HG03378 (cell line): ENCODE measurements at regions not wholly inside any gene's neighbourhood (a gene's known extent, or its start where the extent isn't known, plus 50 kb on each side); places are given as distances from the start of the nearest gene placed in this dataset.
"Not testable (repeated sequence)": the region's sequence is repeated elsewhere in the genome, so short reads cannot be mapped to it uniquely, and the experiment has no call there.

Source experiments
- ATAC-seq: cut with Tn5 transposase; IDR thresholded peaks from one replicate; pipeline ENCODE4 v1.9.1; 2021; ENCODE audit warnings: mild to moderate bottlenecking, moderate library complexity; ENCODE audit not compliant: unreplicated experiment

DNA sequence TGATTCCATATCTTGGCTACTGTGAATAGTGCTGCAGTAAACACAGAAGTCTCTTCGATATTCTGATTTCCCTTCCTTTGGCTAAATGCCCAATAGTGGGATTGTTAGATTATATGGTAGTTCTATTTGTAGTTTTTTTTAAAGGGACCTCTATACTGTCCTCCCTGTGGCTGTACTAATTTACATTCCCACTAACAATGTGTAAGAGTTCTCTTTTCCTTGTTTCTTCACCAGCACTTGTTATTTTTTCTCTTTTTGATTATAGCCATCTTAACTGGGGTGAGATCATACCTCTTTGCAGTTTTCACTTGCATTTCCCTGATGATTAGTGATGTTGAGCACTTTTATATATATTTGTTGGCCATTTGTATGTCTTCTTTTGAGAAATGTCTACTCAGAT is 102.0 kb downstream of the CARTPT start:
- no peak for ATAC-seq

DNA sequence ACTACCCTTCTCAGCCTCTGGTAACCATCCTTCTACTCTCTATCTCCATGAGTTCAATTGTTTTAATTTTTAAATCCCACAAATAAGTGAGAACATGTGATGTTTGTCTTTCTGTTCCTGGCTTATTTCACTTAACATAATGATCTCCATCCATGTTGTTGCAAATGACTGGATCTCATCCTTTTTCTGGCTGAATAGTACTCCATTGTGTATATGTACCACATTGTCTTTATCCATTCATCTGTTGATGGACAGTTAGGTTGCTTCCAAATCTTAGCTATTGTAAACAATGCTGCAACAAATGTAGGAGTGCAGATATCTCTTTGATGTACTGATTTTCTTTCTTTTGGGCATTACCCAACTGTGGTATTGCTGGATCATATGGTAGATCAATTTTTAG is 103.0 kb downstream of the CARTPT start:
- ATAC-seq = not testable (repeated sequence)

DNA sequence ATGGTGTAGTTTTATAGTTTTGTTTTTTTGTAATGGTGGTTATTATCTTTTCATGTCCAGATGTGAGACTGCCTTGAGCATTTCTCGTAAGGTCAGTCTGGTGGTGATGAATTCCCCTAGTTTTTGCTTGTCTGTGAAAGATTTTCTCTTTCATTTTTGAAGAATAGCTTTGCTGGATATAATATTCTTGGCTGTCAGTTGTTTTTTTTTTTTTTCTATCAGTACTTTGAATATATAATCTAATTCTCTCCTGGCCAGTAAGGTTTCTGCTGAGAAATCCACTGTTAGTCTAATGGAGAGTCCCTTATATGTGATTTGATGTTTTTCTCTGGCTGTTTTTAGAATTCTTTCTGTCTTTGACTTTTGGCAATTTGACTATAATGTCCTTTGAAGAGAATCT is 106.9 kb downstream of the CARTPT start:
- no peak for ATAC-seq

DNA sequence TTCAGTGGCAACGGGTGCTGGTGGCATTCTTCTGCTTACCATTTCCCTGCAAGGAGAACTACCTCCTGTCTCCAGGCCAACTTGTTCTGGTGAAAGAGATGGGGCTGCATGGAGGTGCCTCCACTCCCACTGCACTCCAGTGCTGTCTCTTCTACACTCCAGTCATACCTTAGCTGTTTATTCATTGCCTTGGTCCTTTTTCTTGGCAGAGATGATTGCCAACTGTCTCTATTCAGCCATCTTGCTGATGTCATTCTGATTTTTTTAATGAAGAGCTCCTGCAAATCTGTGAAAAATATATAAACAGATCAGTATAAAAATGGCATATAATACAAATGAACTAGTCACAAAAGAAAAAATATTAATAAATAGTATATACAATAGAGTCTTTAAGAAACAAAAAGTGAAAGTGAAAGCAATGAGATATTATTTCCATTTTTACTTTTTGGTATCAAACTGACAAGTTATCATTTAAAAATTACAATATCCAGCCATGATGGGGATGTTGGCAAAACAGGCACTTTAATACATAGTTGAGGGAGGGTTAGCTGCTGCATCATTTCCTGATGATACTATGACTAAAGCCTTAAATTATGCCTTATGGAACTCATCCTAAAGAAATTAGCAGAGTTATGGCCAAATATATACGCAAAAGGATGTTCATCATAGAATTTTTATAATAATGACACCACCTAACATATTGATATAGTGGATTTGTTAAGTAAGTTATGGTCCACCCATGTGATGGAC is 109.4 kb downstream of the CARTPT start:
- ATAC-seq = no peak

DNA sequence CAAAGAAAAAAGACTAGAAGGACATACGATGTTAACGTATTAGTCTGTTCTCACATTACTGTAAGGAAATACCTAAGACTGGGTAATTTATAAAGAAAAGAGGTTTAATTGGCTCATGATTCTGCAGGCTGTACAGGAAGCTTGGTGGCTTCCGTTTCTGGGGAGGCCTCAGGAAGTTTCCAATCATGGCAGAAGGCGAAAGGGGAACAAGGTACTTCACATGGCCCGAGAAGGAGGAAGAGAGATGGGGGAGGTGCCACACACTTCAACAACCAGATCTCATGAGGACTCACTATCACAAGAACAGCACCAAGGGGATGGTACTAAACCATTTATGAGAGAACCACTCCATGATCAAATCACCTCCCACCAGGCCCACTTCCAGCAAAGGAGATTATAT is 110.1 kb downstream of the CARTPT start:
- ATAC-seq = no peak

DNA sequence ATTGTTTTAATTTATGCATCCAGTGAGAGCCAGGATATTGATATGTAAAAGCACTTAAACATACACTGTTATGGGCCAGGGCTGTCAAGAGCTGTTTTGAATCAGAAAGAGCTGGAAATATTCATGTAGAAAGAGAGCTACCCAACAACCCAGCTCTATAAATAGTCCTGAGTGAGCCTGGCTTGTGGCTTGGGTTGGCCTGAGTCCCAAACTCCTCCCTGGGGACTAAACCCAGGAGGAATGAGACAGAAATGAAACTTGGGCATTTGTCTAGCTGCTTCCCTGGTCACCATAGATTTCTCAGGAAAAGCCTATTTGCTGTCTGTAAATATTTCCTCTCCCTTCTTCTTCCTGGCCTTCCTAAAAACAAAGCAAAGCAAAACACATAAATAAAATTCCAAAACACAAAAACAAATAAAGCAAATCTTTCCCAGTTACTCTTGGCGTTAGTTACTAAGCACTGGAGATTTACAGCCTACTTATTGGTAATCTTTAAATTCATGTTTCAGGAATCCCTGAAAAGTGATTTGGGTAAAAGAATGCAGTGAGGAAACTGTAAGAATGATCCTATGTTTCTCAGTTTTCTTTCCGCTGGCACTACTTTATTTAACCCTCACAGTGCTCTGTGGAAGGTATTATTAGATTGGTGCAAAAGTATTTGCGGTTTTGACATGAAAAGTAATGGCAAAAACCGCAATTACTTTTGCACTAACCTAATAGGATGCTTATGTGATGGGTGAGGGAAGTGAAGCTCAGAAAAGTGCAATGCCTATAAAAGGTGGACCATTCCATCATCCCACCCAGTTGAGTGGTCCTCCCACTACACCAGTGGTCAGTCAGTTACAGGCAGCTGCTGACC is 111.8 kb downstream of the CARTPT start:
- ATAC-seq = no peak

DNA sequence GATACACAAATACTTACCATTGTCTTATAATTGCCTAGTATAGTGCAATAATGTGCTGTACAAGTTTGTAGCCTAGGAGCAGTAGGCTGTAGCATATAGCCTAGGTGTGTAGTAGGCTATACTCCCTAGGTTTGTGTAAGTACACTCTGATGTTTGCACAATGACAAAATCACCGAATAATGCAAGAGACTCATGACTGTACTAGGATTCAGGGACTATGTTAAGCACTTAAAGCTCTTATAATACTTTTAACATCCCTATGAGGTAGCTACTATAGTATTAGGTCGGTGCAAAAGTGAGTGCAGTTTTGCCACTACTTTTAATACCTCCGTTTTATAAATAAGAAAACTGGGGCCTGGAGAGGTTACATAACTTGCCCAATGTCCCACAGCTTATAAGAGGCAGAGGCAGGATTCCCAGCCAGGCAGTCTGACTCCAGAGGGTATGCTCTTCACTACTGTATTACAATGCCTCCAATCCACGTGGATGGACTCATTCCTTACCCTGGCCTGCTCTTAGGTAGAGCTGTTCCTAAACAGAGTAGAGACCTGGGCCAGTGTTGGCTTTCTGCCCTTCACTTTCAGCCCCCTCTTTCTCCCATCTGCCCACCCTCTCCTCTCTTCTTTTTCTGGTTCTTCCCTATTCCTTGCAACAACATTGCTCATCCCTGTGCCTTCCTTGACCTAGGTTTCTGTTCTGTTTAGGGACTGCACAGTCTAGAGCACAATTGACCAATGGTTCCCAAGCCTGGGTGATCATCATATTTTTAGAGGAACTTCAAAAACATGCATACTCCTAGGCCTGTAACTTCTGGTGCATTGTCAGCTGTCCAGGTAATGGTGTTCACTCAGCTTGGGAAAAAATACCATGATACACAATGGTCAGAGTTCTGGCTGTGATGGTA is 114.0 kb downstream of the CARTPT start:
- ATAC-seq = no peak

DNA sequence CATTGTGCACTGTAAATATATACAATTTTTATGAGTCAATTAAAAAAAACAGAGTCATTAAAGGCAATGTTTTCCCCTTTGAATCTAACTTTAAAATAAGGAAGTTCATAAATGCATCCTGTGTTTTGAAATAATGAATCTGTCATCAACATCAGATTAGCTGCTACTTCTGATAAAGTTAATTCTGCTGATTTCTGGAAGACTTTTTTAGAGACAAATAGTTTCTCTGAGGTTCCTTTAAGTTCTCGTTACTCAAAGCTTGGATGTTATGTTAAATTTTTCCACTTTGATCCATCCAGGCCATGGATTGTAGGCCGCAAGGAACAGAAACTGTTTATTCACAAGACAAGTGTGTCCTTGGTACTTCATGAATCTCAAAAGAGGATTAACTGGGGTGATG is 115.5 kb downstream of the CARTPT start:
- ATAC-seq = no peak

DNA sequence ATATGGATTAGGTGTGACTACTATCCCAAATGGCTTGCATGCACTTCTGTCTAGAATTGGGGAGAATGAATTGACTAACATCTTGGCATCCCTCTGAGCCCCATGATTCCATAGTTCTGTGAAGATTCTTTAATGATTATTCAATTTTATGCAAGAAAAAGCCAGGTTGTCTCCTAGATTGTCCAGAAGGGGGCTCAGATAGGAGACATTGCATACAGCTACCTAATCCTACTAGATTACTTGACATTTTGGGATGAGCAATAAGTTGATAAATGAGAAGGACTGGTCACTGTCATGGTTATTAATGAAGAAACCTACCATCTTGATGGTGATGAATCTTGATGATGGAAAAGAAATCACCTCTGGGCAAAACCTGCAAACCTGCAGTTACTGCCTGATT is 117.0 kb downstream of the CARTPT start:
- ATAC-seq = no peak

DNA sequence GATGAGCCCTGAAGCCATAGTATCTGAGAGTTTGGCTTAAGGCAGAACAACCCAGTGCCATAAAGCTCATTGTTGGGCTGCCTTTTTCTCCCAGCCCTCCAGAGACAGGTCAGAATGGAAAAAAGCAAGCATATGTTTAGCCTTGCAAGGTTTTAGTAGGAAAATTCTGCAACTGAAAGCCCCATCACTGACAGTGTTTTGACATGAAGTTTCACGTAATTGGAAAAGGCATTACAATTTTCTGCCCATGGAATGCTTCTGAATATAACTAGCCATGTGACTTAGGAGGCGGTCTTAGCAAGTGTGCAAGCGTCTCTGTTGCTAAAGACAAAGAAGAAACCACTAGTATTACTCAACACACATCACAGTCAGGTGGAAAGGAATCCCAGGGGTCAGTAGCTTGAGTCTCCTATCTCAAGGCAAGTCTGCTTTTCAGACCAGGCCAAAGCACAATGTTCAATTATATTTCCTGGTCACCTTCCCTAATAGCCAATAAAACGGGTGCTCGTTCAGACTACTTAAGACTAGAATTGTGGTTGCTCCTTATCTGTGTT is 117.6 kb downstream of the CARTPT start:
- ATAC-seq = no peak

DNA sequence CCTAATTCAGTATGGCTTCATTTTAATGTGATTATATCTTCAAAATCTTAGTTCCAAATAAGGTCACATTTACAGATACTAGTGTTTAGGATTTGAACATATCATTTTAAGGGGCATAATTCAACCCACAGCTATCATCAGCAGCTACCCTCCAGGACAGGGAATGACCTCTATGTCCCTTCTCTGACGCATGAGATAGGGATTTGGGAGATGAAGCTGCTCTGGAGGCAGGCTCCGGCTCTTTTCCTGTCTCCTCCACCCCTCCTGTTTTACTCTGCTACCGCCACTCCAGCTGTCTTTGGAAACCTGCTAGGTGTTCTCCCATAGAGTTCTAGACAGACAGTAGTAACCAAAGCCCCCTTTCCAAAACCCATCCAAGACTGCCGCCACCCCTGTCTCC is 119.2 kb downstream of the CARTPT start:
- ATAC-seq = no peak

DNA sequence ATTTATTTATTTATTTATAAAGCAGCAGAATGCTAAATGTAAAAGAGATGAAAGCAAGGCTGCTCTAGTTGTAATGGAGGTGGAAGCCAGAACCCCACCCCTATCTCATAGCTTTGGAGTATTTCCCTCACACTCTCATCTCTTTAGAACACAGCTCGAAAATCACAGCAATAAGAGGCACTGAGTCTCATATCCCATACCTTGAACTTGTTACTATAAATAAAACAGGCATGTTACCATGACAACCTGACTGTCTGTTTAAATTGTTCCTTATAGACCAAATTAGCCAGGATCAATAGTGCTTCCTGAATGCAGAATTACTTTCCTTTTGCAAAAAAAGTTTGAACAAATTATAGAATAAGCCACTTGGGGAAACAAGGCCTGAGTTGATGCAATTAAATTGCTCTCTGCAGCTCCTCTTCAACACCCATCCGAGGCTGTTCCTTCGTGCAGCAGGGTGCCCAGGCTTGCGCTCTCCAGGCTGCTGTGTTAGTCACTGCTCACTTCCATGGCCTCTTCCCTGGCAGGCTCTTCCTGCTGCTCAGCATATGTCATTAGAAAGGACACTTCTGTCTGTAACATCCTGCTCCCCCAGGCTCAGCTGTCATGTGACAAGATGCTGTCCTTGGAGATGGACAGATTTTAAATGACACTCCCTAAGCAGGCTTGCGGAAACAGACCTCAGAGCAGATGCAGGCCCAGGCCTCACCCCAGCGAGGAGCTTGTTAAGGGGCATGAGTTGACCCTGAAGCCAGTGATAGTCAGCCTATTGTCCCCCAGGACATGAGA is 120.2 kb downstream of the CARTPT start:
- ATAC-seq = no peak

DNA sequence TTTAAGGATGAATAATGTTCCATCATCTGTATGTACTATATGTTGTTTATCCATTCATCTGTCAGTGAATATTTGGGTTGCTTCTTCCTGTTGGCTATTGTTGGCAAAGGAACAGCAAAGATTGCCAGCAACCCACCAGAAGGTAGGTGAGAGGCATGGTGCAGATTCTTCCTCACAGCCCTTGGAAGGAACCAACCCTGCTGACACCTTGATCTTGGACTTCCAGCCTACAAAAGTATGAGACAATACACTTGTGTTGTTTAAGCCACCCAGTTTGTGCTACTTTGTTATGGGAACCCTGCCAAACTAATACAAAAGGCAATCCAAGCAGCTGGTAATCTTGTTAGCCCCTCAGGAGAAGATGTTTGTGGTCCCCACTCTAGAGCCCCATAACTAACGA is 122.0 kb downstream of the CARTPT start:
- ATAC-seq = no peak

DNA sequence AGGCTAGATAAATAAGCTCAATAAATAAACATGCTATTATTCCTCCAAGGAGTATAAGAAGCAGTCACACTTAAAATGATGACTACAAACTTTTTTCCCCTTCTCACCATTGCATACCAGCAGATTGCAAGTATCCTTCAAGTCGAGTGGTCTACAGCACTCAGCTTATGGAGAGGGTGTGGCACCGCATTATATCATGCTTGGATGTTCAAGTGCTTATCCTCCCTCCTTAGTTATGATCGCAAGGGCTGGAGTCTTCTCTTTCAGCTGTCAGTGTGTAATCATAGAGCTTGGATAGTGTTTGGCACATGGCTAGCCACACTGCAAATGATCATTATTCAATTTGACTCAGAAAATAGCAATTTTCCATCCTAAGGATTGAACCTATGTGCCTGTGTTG is 124.0 kb downstream of the CARTPT start:
- no peak for ATAC-seq

DNA sequence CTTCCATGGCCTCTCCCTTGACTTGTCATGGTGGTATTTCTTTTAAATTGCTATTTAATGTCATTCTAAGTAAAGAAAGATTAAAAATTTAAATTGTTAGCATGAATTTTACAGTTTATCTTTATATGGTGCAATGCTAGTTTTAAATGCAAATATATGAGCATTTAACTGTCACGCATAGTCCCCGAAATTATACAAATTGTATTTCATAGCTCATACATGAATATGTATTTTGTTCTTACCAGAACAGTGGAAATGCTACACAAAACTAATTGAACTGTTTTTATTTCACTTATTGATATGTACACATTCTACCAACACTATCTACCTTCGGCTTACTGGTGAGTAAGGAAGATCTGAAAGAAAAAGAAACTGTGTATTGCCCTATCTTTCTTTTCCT is 125.8 kb downstream of the CARTPT start:
- no peak for ATAC-seq

DNA sequence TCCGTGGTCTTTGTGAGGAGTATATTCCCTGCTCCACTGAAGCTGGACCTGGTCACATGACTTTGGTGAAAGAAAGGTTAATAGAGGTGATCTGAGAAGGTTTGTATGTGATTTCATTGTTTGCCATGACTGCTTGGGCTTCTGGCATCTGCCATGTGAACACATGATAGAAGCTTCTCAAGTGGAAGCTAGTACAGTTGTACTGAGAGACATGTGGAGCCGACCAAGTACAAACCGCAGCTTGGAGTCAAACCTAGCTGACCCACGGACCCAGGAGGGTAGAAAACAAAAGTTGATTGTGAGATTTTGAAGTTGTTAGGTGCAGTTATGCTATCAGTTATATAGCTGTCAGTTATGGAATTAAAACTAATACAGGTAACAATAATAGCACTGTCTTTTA is 140.4 kb downstream of the CARTPT start:
- no peak for ATAC-seq

DNA sequence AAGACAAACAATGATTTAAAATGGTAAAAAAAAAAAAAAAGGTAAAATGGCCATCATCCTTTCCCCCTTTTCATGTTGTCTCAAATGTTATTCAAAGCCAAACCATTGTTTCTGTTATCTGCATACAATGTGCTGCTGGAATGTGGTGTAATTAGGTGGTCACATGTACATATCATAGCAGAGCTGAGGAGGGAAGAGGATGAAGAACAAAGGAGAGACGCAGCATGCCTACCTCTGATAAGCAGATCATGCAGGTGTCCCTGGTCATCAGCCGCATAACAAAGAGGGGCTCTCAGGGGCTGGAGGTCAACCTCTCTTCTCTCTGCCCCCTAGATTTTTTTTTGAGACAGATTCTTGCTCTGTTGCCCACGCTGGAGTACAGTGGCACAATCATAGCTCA is 141.0 kb downstream of the CARTPT start:
- no peak for ATAC-seq

DNA sequence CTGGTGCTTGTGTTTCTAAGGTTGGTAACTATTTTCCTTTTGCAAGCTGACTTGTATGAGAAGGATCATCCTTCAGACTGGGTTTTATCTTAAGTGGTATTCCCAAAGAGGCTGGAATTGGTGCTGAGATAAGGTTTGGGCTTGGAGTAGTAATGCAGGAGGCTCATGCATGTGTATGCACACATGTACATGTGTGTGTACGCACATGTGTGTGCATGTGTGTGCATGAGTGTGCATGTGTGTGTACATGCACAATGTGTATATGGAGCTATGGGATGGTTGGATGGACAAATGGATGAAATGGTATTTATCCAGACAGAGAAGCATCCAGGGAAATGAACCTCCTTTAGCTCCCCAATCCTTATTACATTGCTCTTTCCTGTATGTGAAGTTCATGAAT is 142.6 kb downstream of the CARTPT start:
- ATAC-seq = no peak

DNA sequence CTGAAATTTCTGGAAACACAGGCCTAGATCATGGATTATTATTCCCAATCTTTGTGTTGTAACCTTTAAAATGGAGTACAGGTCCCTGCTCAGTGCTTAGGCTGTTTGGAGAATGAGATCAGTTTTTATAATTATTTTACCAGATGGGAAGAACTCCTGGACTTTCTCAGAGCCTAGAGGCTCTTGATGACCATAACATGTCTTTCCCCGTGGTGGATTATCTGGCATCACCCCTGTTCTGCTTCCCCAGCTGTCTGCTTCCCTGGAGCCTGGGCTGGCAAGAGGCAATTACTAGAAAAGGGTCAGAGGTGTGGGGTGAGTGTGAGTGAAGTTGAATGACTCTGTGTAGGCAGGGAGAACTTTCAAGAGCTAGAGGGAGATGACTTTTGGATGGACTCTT is 143.0 kb downstream of the CARTPT start:
- no peak for ATAC-seq

DNA sequence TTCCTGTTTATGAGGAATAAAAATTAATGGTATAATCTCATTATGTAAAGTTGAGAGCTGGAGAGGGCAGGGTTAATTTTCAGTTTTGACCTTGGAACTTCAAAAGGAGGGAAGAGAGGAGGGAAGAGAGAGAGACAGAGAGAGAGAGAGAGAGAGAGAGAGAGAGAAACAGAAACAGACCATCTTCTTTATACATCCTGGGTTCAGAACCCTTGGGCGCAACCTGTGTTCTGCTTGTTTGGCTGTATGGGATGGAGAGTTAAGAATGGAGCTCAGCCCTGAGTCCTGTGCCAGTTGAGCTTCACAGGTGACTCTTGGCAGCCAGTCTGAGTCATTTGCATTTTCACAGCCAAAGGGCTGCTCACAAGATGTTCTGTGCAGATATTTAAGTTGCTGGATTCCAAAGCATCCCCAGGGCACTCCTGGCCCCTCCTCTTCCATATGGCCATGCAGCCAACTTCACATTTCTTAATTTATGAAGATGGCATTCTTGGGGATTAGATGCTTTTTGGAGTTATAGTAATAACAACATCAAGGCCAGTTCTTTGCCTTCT is 143.5 kb downstream of the CARTPT start:
- no peak for ATAC-seq
